H7 (cell line): ENCODE measurements at regions not wholly inside any gene's neighbourhood (a gene's known extent, or its start where the extent isn't known, plus 50 kb on each side); places are given as distances from the start of the nearest gene placed in this dataset.
A peak's percentile ranks its signal among the peaks of the same experiment; 100 is the strongest.
"Not testable (repeated sequence)": the region's sequence is repeated elsewhere in the genome, so short reads cannot be mapped to it uniquely, and the experiment has no call there.

Source experiments
- DNase-seq: peaks from one replicate; pipeline ENCODE4 v3.0.0; 2012
- H3K27me3 ChIP-seq: 2 replicates; pipeline ENCODE4 v1.6.0; 2011; ENCODE audit warnings: mild to moderate bottlenecking, low read length; ENCODE audit not compliant: control insufficient read depth, insufficient read depth
- H3K36me3 ChIP-seq: replicated peaks from 2 replicates; pipeline ENCODE4 v1.5.1; 2011; ENCODE audit warnings: low read length; ENCODE audit not compliant: control insufficient read depth, insufficient read depth
- H3K4me3 ChIP-seq: 2 replicates; pipeline ENCODE4 v1.5.1; 2011; ENCODE audit warnings: low read depth, mild to moderate bottlenecking, control low read depth, low read length, moderate library complexity; ENCODE audit not compliant: insufficient read depth

GRCh38 chr2:175275539-175275938 is 94.0 kb upstream of the ATP5MC3 start:
- Histone ChIP-seq H3K36me3 (no peaks in the 10 kb centered on the region), H3K4me3 (no peak overlapping the region), H3K27me3 (no peaks in the 10 kb centered on the region)
- no peak for DNase-seq

GRCh38 chr2:175259164-175259563 is 77.7 kb upstream of the ATP5MC3 start:
- Histone ChIP-seq H3K27me3 (no peaks in the 10 kb centered on the region), H3K4me3 (no peak overlapping the region), H3K36me3 (no peaks in the 10 kb centered on the region)
- no peak for DNase-seq

- no peak for DNase-seq
- no peaks in the 10 kb centered on the region for H3K36me3 ChIP-seq
- no peaks in the 10 kb centered on the region for H3K27me3 ChIP-seq
- H3K4me3 ChIP-seq, result no peak overlapping the region
Measured at GRCh38 chr2:175256806-175257585, 75.5 kb upstream of the ATP5MC3 start.

GRCh38 chr2:175256391-175256790 is 74.9 kb upstream of the ATP5MC3 start:
- not testable (repeated sequence) for H3K27me3 ChIP-seq, H3K4me3 ChIP-seq, DNase-seq, H3K36me3 ChIP-seq

- Histone ChIP-seq H3K4me3 (no peak overlapping the region), H3K36me3 (no peaks in the 10 kb centered on the region), H3K27me3 (no peaks in the 10 kb centered on the region)
- DNase-seq, result no peak
Measured at GRCh38 chr2:175253871-175254270, 72.4 kb upstream of the ATP5MC3 start.

- Histone ChIP-seq H3K36me3 (no peaks in the 10 kb centered on the region), H3K4me3 (no peak overlapping the region), H3K27me3 (no peaks in the 10 kb centered on the region)
- DNase-seq, result peak; percentile 23
Measured at GRCh38 chr2:175251425-175252041, 70.0 kb upstream of the ATP5MC3 start.

GRCh38 chr2:175247159-175247558 is 65.6 kb upstream of the ATP5MC3 start:
- Histone ChIP-seq H3K27me3 (no peaks in the 10 kb centered on the region), H3K4me3 (no peak overlapping the region), H3K36me3 (no peaks in the 10 kb centered on the region)
- no peak for DNase-seq

- Histone ChIP-seq H3K36me3 (no peaks in the 10 kb centered on the region), H3K4me3 (no peak overlapping the region), H3K27me3 (no peaks in the 10 kb centered on the region)
- no peak for DNase-seq
Measured at GRCh38 chr2:175244697-175245096, 63.2 kb upstream of the ATP5MC3 start.

- Histone ChIP-seq H3K4me3 (no peak overlapping the region), H3K27me3 (no peaks in the 10 kb centered on the region), H3K36me3 (no peaks in the 10 kb centered on the region)
- no peak for DNase-seq
Measured at GRCh38 chr2:175241691-175242090, 60.2 kb upstream of the ATP5MC3 start.

GRCh38 chr2:175240033-175240432 is 58.5 kb upstream of the ATP5MC3 start:
- H3K36me3 ChIP-seq, DNase-seq, H3K4me3 ChIP-seq, H3K27me3 ChIP-seq: not testable (repeated sequence)

GRCh38 chr2:175236930-175237329 is 55.4 kb upstream of the ATP5MC3 start:
- Histone ChIP-seq H3K36me3 (no peaks in the 10 kb centered on the region), H3K4me3 (no peak overlapping the region), H3K27me3 (no peaks in the 10 kb centered on the region)
- DNase-seq, result no peak

- DNase-seq, result no peak
- Histone ChIP-seq H3K4me3 (no peak overlapping the region), H3K27me3 (no peaks in the 10 kb centered on the region), H3K36me3 (no peaks in the 10 kb centered on the region)
Measured at GRCh38 chr2:175234650-175235049, 53.1 kb upstream of the ATP5MC3 start.

GRCh38 chr2:175234153-175234552 is 52.6 kb upstream of the ATP5MC3 start:
- no peak for DNase-seq
- no peak overlapping the region for H3K4me3 ChIP-seq
- no peaks in the 10 kb centered on the region for H3K36me3 ChIP-seq
- H3K27me3 ChIP-seq, result no peaks in the 10 kb centered on the region

- Histone ChIP-seq H3K36me3 (no peaks in the 10 kb centered on the region), H3K27me3 (no peaks in the 10 kb centered on the region), H3K4me3 (no peak overlapping the region)
- no peak for DNase-seq
Measured at GRCh38 chr2:175233135-175233719, 51.7 kb upstream of the ATP5MC3 start.
